Skin of body (tissue), 2 donors: ENCODE measurements at regions not wholly inside any gene's neighbourhood (a gene's known extent, or its start where the extent isn't known, plus 50 kb on each side); places are given as distances from the start of the nearest gene placed in this dataset. TPM values are rescaled to one million over a fixed set of nuclear protein-coding genes. Genes with fewer than 3 reads are reported as not detected.

Source experiments
- DNase-seq: peaks from one replicate; lab custom pipeline; 2025; lab: John Stamatoyannopoulos, UW
- small RNA-seq: library from RNA; depleted of rRNA; stranded (forward); fragments of <200 nt; gene quantifications from one replicate; pipeline ENCODE3, GENCODE V24; 2014; ENCODE audit warnings: low replicate concordance

GRCh38 chr7:13834328-13834761 is 155.1 kb downstream of the ETV1 start:
- no peak for DNase-seq

- DNase-seq = peak; percentile 6
Observed at GRCh38 chr7:13835442-13835841, 154.0 kb downstream of the ETV1 start.

- DNase-seq = no peak
Observed at GRCh38 chr7:13839063-13839462, 150.4 kb downstream of the ETV1 start.

Small RNA genes lying in the stretch of these regions (small RNA-seq; reads per million reads assigned to genes)
- gene RN7SKP228 = not detected
